H9 (cell line): ENCODE measurements at regions not wholly inside any gene's neighbourhood (a gene's known extent, or its start where the extent isn't known, plus 50 kb on each side); places are given as distances from the start of the nearest gene placed in this dataset.

Experiments used
- DNase-seq: peaks from one replicate; pipeline ENCODE4 v3.0.0-alpha.2; 2017
- H2AFZ ChIP-seq: one replicate; pipeline ENCODE4 v1.6.1; 2013; ENCODE audit warnings: mild to moderate bottlenecking, low read length, control low read depth, moderate library complexity
- H2AK5ac ChIP-seq: 2 replicates; pipeline ENCODE4 v1.6.1; 2013; ENCODE audit warnings: low read length, control low read depth, mixed read lengths; ENCODE audit not compliant: insufficient read length
- H2BK120ac ChIP-seq: one replicate; pipeline ENCODE4 v1.6.1; 2013; ENCODE audit warnings: low read depth, mild to moderate bottlenecking, low read length, control low read depth, inconsistent platforms; ENCODE audit not compliant: poor library complexity, severe bottlenecking
- H2BK12ac ChIP-seq: 2 replicates; pipeline ENCODE4 v1.6.1; 2013; ENCODE audit warnings: low read length, control low read depth, mixed read lengths, low read depth; ENCODE audit not compliant: insufficient read length
- H2BK15ac ChIP-seq: 2 replicates; pipeline ENCODE4 v1.6.1; 2013; ENCODE audit warnings: low read depth, low read length, control low read depth
- H2BK20ac ChIP-seq: one replicate; pipeline ENCODE4 v1.6.1; 2013; ENCODE audit warnings: low read depth, mild to moderate bottlenecking, low read length, control low read depth, inconsistent platforms; ENCODE audit not compliant: poor library complexity, severe bottlenecking
- H2BK5ac ChIP-seq: 2 replicates; pipeline ENCODE4 v1.6.1; 2013; ENCODE audit warnings: low read length, control low read depth, mixed read lengths; ENCODE audit not compliant: insufficient read length
- H3K14ac ChIP-seq: 2 replicates; pipeline ENCODE4 v1.6.1; 2013; ENCODE audit warnings: low read length, control low read depth; ENCODE audit not compliant: insufficient read depth
- H3K18ac ChIP-seq: 2 replicates; pipeline ENCODE4 v1.6.1; 2013; ENCODE audit warnings: low read depth, mild to moderate bottlenecking, mixed read lengths, low read length, control low read depth; ENCODE audit not compliant: insufficient read length
- H3K23ac ChIP-seq: 2 replicates; pipeline ENCODE4 v1.6.1; 2013; ENCODE audit warnings: low read length, control low read depth, mixed read lengths, low read depth; ENCODE audit not compliant: insufficient read length
- H3K23me2 ChIP-seq: 2 replicates; pipeline ENCODE4 v1.6.1; 2013; ENCODE audit warnings: low read depth, mild to moderate bottlenecking, mixed read lengths, low read length, control low read depth; ENCODE audit not compliant: insufficient read length, poor library complexity, severe bottlenecking
- H3K27ac ChIP-seq: 2 replicates; pipeline ENCODE4 v1.5.1; 2013; ENCODE audit warnings: low read length, control low read depth, mixed read lengths, low read depth; ENCODE audit not compliant: insufficient read length
- H3K27me3 ChIP-seq: 2 replicates; pipeline ENCODE4 v1.6.1; 2013; ENCODE audit warnings: low read length, control low read depth, inconsistent platforms; ENCODE audit not compliant: insufficient read depth
- H3K4ac ChIP-seq: 2 replicates; pipeline ENCODE4 v1.6.1; 2013; ENCODE audit warnings: low read depth, mild to moderate bottlenecking, control low read depth, inconsistent platforms, low read length, moderate library complexity
- H3K4me1 ChIP-seq: 2 replicates; pipeline ENCODE4 v1.6.1; 2013; ENCODE audit warnings: low read length, control low read depth, inconsistent platforms; ENCODE audit not compliant: insufficient read depth
- H3K4me2 ChIP-seq: 2 replicates; pipeline ENCODE4 v1.6.1; 2013; ENCODE audit warnings: low read length, control low read depth, mixed read lengths; ENCODE audit not compliant: insufficient read length, insufficient read depth
- H3K56ac ChIP-seq: 2 replicates; pipeline ENCODE4 v1.6.1; 2013; ENCODE audit warnings: low read depth, mild to moderate bottlenecking, mixed read lengths, low read length, control low read depth; ENCODE audit not compliant: insufficient read length
- H3K79me1 ChIP-seq: 2 replicates; pipeline ENCODE4 v1.6.1; 2013; ENCODE audit warnings: low read depth, mild to moderate bottlenecking, moderate library complexity, low read length, control low read depth, inconsistent platforms; ENCODE audit not compliant: insufficient read depth, poor library complexity, severe bottlenecking
- H3K79me2 ChIP-seq: 2 replicates; pipeline ENCODE4 v1.6.1; 2013; ENCODE audit warnings: low read length, control low read depth, inconsistent platforms; ENCODE audit not compliant: insufficient read depth
- H3K9ac ChIP-seq: 2 replicates; pipeline ENCODE4 v1.6.1; 2013; ENCODE audit warnings: low read length, control low read depth, mixed read lengths; ENCODE audit not compliant: insufficient read length; ENCODE audit errors: extremely low read depth
- H3K9me3 ChIP-seq: one replicate; pipeline ENCODE4 v1.6.1; 2013; ENCODE audit warnings: low read depth, low read length, inconsistent platforms; ENCODE audit not compliant: control insufficient read depth
- H3T11ph ChIP-seq: one replicate; pipeline ENCODE4 v1.6.1; 2013; ENCODE audit warnings: mild to moderate bottlenecking, low read length, control low read depth, inconsistent platforms
- H4K20me1 ChIP-seq: one replicate; pipeline ENCODE4 v1.6.1; 2013; ENCODE audit not compliant: control insufficient read depth, insufficient read length, insufficient read depth
- H4K5ac ChIP-seq: 2 replicates; pipeline ENCODE4 v1.6.1; 2013; ENCODE audit warnings: low read depth, mild to moderate bottlenecking, mixed read lengths, low read length, control low read depth; ENCODE audit not compliant: insufficient read length
- H4K8ac ChIP-seq: replicated peaks from 2 replicates; pipeline ENCODE4 v1.6.1; 2013; ENCODE audit warnings: low read length, control low read depth, mixed read lengths, low read depth; ENCODE audit not compliant: insufficient read length
- H4K91ac ChIP-seq: 2 replicates; pipeline ENCODE4 v1.6.1; 2013; ENCODE audit warnings: low read depth, mild to moderate bottlenecking, moderate library complexity, mixed read lengths, low read length, control low read depth; ENCODE audit not compliant: insufficient read length
- H3K27ac Mint-ChIP-seq, 3 experiments: 2 replicates in 2 of 3; 3 replicates in 1 of 3; pipeline ENCODE4 v1.8.0; 2020 to 2021; ENCODE audit warnings: mixed read lengths in 3 of 3, mild to moderate bottlenecking in 1 of 3, moderate library complexity in 1 of 3
- H3K27me3 Mint-ChIP-seq: 2 replicates; pipeline ENCODE4 v1.8.0; 2021; ENCODE audit warnings: low read depth, mild to moderate bottlenecking, moderate library complexity, mixed read lengths
- H3K36me3 Mint-ChIP-seq, 3 experiments: 2 replicates in 2 of 3; 3 replicates in 1 of 3; pipeline ENCODE4 v1.8.0; 2020 to 2021; ENCODE audit warnings: low read depth in 3 of 3, mixed read lengths in 3 of 3; ENCODE audit not compliant: insufficient read depth in 1 of 3
- H3K4me1 Mint-ChIP-seq, 2 experiments: 2 replicates each; pipeline ENCODE4 v1.8.0; 2020; ENCODE audit warnings: mixed read lengths in 2 of 2
- H3K4me3 Mint-ChIP-seq, 2 experiments: 2 replicates in 1 of 2; 3 replicates in 1 of 2; pipeline ENCODE4 v1.8.0; 2020 to 2021; ENCODE audit warnings: mild to moderate bottlenecking in 2 of 2, mixed read lengths in 2 of 2, moderate library complexity in 1 of 2
- H3K9me3 Mint-ChIP-seq, 2 experiments: 2 replicates in 1 of 2; 3 replicates in 1 of 2; pipeline ENCODE4 v1.8.0; 2020; ENCODE audit warnings: mild to moderate bottlenecking in 2 of 2, mixed read lengths in 2 of 2, moderate library complexity in 1 of 2
- WGBS: extraction: QIAGEN DNeasy Blood & Tissue Kit; methylation state at CpG from one replicate; pipeline ENCODE4 v1.1.7; 2013; ENCODE audit warnings: missing lambda C conversion rate, low lambda C conversion rate, mixed read lengths; ENCODE audit not compliant: insufficient read length; ENCODE audit errors: extremely low coverage; 5-methylcytosine and 5-hydroxymethylcytosine counted together
- TF ChIP-seq, protein P1 (sequence below): fragments of 200-600 bp; sonication (generic); conservative IDR thresholded peaks from 3 replicates; pipeline ENCODE4 v1.8.0; 2021; ENCODE audit warnings: antibody characterized with exemption, mild to moderate bottlenecking

DNA sequence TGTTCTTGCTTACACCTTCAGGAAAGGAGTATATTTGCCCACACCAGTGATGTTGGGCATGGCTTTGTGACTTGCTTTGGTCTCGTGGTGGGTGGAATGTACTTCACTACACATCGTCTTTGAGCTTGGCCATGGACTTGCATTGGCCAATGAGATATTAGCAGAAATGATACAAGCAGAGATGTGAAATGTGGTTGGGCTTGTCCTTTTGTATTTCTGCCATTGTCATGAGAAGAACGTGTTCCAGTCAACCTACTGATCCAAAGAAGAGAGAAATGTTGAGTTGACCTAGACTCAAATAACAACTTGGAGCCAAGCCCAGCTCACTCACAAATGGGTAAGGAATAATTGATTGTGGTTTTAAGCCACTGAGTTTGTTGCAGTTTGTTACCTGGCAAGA is 138.4 kb upstream of the ARX start:
- Histone ChIP-seq H4K91ac (no peak overlapping the region), H2BK12ac (no peak overlapping the region), H2AK5ac (no peak overlapping the region), H3K79me2 (no peaks in the 10 kb centered on the region), H2BK20ac (no peak overlapping the region), H3K79me1 (no peaks in the 10 kb centered on the region), H2BK15ac (no peak overlapping the region), H3K23me2 (no peaks in the 10 kb centered on the region), H3K27ac (no peak overlapping the region), H3K9me3 (no peaks in the 10 kb centered on the region), H3K23ac (no peak overlapping the region), H3K4ac (no peak overlapping the region), H3K9ac (no peak overlapping the region), H3K14ac (no peak overlapping the region), H3K4me2 (no peak overlapping the region), H4K8ac (no peak overlapping the region), H4K5ac (no peak overlapping the region), H4K20me1 (no peaks in the 10 kb centered on the region), H3K18ac (no peak overlapping the region), H3T11ph (no peak overlapping the region), H3K56ac (no peak overlapping the region), H2BK5ac (no peak overlapping the region), H3K4me1 (no peaks in the 10 kb centered on the region), H3K27me3 (no peaks in the 10 kb centered on the region), H2AFZ (no peak overlapping the region), H2BK120ac (no peak overlapping the region)
- H3K4me3 Mint-ChIP-seq, result no peak overlapping the region
- no peak for DNase-seq
- H3K9me3 Mint-ChIP-seq, result no peaks in the 10 kb centered on the region
- no CpG with 5 or more reads among the region's 3 CpGs for whole genome bisulfite sequencing
- H3K4me1 Mint-ChIP-seq, result peaks cover 9 to 10% of the 10 kb centered on the region in 2 experiments
- H3K27ac Mint-ChIP-seq, result no peak overlapping the region
- H3K36me3 Mint-ChIP-seq, result no peaks in the 10 kb centered on the region
- TF ChIP-seq, protein P1, sequence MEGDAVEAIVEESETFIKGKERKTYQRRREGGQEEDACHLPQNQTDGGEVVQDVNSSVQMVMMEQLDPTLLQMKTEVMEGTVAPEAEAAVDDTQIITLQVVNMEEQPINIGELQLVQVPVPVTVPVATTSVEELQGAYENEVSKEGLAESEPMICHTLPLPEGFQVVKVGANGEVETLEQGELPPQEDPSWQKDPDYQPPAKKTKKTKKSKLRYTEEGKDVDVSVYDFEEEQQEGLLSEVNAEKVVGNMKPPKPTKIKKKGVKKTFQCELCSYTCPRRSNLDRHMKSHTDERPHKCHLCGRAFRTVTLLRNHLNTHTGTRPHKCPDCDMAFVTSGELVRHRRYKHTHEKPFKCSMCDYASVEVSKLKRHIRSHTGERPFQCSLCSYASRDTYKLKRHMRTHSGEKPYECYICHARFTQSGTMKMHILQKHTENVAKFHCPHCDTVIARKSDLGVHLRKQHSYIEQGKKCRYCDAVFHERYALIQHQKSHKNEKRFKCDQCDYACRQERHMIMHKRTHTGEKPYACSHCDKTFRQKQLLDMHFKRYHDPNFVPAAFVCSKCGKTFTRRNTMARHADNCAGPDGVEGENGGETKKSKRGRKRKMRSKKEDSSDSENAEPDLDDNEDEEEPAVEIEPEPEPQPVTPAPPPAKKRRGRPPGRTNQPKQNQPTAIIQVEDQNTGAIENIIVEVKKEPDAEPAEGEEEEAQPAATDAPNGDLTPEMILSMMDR, result no peak
- no peaks in the 10 kb centered on the region; the same call in 1 of the 2 replicates for H3K27me3 Mint-ChIP-seq
